T1000 (cell line): ENCODE measurements at regions not wholly inside any gene's neighbourhood (a gene's known extent, or its start where the extent isn't known, plus 50 kb on each side); places are given as distances from the start of the nearest gene placed in this dataset.

ENCODE experiments used
- DNase-seq: peaks from one replicate; lab custom pipeline; 2025; ENCODE audit warnings: mixed read lengths; lab: John Stamatoyannopoulos, UW

- DNase-seq, result no peak
Observed at GRCh38 chr7:33852838-33853237, 52.5 kb upstream of the BMPER start.

GRCh38 chr7:33853361-33854062 is 51.8 kb upstream of the BMPER start:
- DNase-seq, result peak; percentile 2

- no peak for DNase-seq
Observed at GRCh38 chr7:33854178-33854577, 51.2 kb upstream of the BMPER start.

- DNase-seq, result peak; percentile 36
Observed at GRCh38 chr7:33854801-33855350, 50.5 kb upstream of the BMPER start.
